OCI-LY7 (cell line): ENCODE measurements at regions not wholly inside any gene's neighbourhood (a gene's known extent, or its start where the extent isn't known, plus 50 kb on each side); places are given as distances from the start of the nearest gene placed in this dataset.

Experiments used
- BruUV-seq: library from RNA; stranded (reverse); fragments of 400-500 nt; replicated peaks from 2 replicates; lab custom pipeline; 2021; lab: Mats Ljungman, UMichigan
- CTCF ChIA-PET: fragments of 300-600 bp; sonication (Branson Sonifier 250); formaldehyde crosslinking; loops from one replicate; lab custom pipeline; 2022; ENCODE audit warnings: antibody characterized with exemption; ENCODE audit not compliant: unreplicated experiment; lab: Charles Lee
- POLR2A ChIA-PET: fragments of 300-600 bp; sonication (Branson Sonifier 250); formaldehyde crosslinking; loops from one replicate; lab custom pipeline; 2022; ENCODE audit warnings: antibody characterized with exemption; lab: Charles Lee
- DNase-seq: peaks from one replicate; pipeline ENCODE4 v3.0.0-alpha.2; 2015; ENCODE audit warnings: low spot score
- H2AFZ ChIP-seq: fragments of 200-600 bp; sonication (generic), shearing (Covaris generic); 2 replicates; pipeline ENCODE4 v1.6.1; 2014; ENCODE audit warnings: mild to moderate bottlenecking, antibody characterized with exemption, low read length, moderate library complexity
- H3K27ac ChIP-seq: fragments of 200-600 bp; sonication (generic); 2 replicates; pipeline ENCODE4 v1.5.1; 2014; ENCODE audit warnings: mixed run types, low read depth, mild to moderate bottlenecking, moderate library complexity, low read length, inconsistent platforms; ENCODE audit not compliant: poor library complexity, severe bottlenecking
- H3K36me3 ChIP-seq: fragments of 200-600 bp; sonication (generic); 2 replicates; pipeline ENCODE4 v1.6.1; 2014; ENCODE audit warnings: mild to moderate bottlenecking, antibody characterized with exemption, low read length, moderate library complexity, mixed read lengths; ENCODE audit not compliant: insufficient read depth
- H3K4me1 ChIP-seq: fragments of 200-600 bp; sonication (generic); 2 replicates; pipeline ENCODE4 v1.5.1; 2014; ENCODE audit warnings: mild to moderate bottlenecking, low read length; ENCODE audit not compliant: insufficient read depth, poor library complexity, severe bottlenecking
- H3K4me2 ChIP-seq: fragments of 200-600 bp; sonication (generic); 2 replicates; pipeline ENCODE4 v1.6.1; 2014; ENCODE audit warnings: mild to moderate bottlenecking, low read length
- H3K4me3 ChIP-seq: fragments of 200-600 bp; sonication (generic); 2 replicates; pipeline ENCODE4 v1.5.1; 2014; ENCODE audit warnings: mild to moderate bottlenecking, low read depth, low read length; ENCODE audit not compliant: poor library complexity, severe bottlenecking
- H3K79me2 ChIP-seq: fragments of 200-600 bp; sonication (generic); 2 replicates; pipeline ENCODE4 v1.6.1; 2016; ENCODE audit warnings: low read depth, mild to moderate bottlenecking, low read length, moderate library complexity, mixed read lengths; ENCODE audit not compliant: insufficient read depth
- H3K9me2 ChIP-seq: fragments of 200-600 bp; sonication (generic); 2 replicates; pipeline ENCODE4 v1.6.1; 2016; ENCODE audit warnings: mild to moderate bottlenecking, low read length, mixed read lengths; ENCODE audit not compliant: insufficient read depth
- H3K9me3 ChIP-seq: fragments of 200-600 bp; sonication (generic); 2 replicates; pipeline ENCODE4 v1.6.1; 2014; ENCODE audit warnings: mild to moderate bottlenecking, mixed run types, low read length, mixed read lengths
- H4K20me1 ChIP-seq: fragments of 200-600 bp; sonication (generic); 2 replicates; pipeline ENCODE4 v1.6.1; 2014; ENCODE audit warnings: mild to moderate bottlenecking, antibody characterized with exemption, low read length, moderate library complexity, mixed read lengths; ENCODE audit not compliant: insufficient read depth
- EZH2phosphoT487 ChIP-seq: fragments of 200-600 bp; sonication (generic); IDR thresholded peaks from 2 replicates; pipeline ENCODE4 v1.6.1; 2018; ENCODE audit warnings: low read depth, borderline replicate concordance, mild to moderate bottlenecking, mixed run types, antibody characterized with exemption, low read length, moderate library complexity, mixed read lengths
- intact Hi-C: fragments of 100-400 bp; cut with micrococcal nuclease; formaldehyde crosslinking; loops from one replicate; pipeline ENCODE4 v1.10.0; 2022; ENCODE audit not compliant: unreplicated experiment
- TF ChIP-seq, protein P1 (sequence below): fragments of 200-600 bp; sonication (generic); conservative IDR thresholded peaks from 2 replicates; pipeline ENCODE4 v1.5.1; 2014; ENCODE audit warnings: mild to moderate bottlenecking, antibody characterized with exemption, low read length, moderate library complexity, mixed read lengths

DNA sequence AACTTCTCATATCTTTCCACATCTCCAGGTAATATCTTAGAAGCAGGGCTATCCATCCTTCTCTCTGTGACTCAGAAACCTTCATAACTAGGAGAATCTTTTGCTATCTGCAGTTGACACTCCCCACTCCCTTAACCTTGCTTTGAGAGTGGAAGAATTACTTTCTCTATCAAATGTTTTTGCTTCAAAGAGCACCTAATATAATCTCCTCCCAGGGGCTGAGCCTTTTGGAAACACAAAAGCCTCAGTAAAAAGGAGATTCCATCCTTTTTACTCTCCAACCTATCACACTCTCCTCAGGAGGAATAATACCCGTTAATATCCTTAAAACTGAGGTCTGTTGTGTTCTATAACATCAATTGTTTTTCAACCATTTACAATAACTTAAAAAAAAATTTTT lies 94.9 kb upstream of the DNAJC10 start:
- TF ChIP-seq, protein P1, sequence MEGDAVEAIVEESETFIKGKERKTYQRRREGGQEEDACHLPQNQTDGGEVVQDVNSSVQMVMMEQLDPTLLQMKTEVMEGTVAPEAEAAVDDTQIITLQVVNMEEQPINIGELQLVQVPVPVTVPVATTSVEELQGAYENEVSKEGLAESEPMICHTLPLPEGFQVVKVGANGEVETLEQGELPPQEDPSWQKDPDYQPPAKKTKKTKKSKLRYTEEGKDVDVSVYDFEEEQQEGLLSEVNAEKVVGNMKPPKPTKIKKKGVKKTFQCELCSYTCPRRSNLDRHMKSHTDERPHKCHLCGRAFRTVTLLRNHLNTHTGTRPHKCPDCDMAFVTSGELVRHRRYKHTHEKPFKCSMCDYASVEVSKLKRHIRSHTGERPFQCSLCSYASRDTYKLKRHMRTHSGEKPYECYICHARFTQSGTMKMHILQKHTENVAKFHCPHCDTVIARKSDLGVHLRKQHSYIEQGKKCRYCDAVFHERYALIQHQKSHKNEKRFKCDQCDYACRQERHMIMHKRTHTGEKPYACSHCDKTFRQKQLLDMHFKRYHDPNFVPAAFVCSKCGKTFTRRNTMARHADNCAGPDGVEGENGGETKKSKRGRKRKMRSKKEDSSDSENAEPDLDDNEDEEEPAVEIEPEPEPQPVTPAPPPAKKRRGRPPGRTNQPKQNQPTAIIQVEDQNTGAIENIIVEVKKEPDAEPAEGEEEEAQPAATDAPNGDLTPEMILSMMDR = no peak
- TF ChIP-seq EZH2phosphoT487 = no peak
- CTCF ChIA-PET = no interaction called here
- POLR2A ChIA-PET = interaction anchor here (0.5 to 0.6 kb wide), 2 partner anchors 113 to 155 kb away, joined by 3 read pairs; no protein-coding TSS in a partner anchor

DNA sequence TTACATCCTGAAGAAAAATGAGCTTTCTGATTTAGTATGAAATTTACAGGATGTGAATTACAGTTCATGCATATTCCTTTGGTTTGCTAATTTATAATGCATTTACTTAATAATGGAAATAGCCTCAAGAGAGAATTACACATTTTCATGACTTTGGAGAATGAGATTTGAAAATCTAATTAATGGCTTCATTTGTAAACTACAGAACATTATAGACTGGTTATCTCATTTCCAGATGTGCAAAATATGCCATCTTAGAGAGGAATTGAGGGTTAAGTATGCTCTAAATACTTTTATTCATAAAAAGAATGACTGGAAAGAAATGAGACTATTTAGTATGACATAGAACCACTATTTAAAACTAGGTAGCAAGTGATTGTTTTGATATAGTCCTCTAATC lies 94.2 kb upstream of the DNAJC10 start:
- DNase-seq = no peak
- H3K9me2 ChIP-seq = no peaks in the 10 kb centered on the region

More for the DNA sequence above, 94.9 kb upstream of the DNAJC10 start:
- BruUV-seq = no TSS peak
- intact Hi-C loops = no loop called here
- no peak for DNase-seq
- no peaks in the 10 kb centered on the region for H3K36me3 ChIP-seq
- no peaks in the 10 kb centered on the region for H3K79me2 ChIP-seq
- no peaks in the 10 kb centered on the region for H3K4me1 ChIP-seq
- H3K9me3 ChIP-seq = no peaks in the 10 kb centered on the region
- H3K4me2 ChIP-seq = no peak overlapping the region
- no peaks in the 10 kb centered on the region for H4K20me1 ChIP-seq
- H2AFZ ChIP-seq = no peak overlapping the region
- no peak overlapping the region for H3K27ac ChIP-seq
- H3K4me3 ChIP-seq = no peak overlapping the region
- H3K9me2 ChIP-seq = no peaks in the 10 kb centered on the region

DNA sequence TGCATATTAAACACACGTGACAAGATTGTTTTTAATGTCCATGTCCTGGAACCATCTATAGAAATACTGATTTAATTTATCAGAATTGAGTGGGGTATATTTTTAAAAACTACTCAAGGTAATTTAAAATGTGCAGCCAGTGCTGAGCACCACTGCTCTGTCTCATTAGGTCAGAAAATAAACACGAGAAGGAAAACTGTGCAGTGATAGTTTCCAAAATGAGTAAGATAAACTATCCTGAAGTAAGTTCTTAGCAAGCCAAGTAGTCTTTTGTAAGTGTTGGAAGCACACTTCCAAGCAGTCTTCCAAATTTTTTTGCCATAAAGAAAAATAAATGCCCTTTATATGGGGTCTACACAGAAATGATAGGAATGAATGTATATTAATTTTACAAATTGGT lies 93.8 kb upstream of the DNAJC10 start:
- ChIA-PET CTCF (no interaction called here), POLR2A (interaction anchor here (0.6 kb wide), 1 partner anchor 363 kb away, joined by 3 read pairs; no protein-coding TSS in a partner anchor)
- H3K9me2 ChIP-seq = no peaks in the 10 kb centered on the region
- H3K36me3 ChIP-seq = no peaks in the 10 kb centered on the region
- no peak for DNase-seq
- no TSS peak for BruUV-seq
- intact Hi-C loops = no loop called here
- no peak overlapping the region for H3K4me2 ChIP-seq
- no peaks in the 10 kb centered on the region for H3K79me2 ChIP-seq
- TF ChIP-seq, protein P1 = no peak
- TF ChIP-seq EZH2phosphoT487 = no peak
- no peak overlapping the region for H3K4me3 ChIP-seq
- H3K4me1 ChIP-seq = no peaks in the 10 kb centered on the region
- no peak overlapping the region for H2AFZ ChIP-seq
- H3K27ac ChIP-seq = no peak overlapping the region
- H3K9me3 ChIP-seq = no peaks in the 10 kb centered on the region
- H4K20me1 ChIP-seq = no peaks in the 10 kb centered on the region

More for the DNA sequence above, 94.2 kb upstream of the DNAJC10 start:
- Histone ChIP-seq H3K36me3 (no peaks in the 10 kb centered on the region), H3K4me3 (no peak overlapping the region), H4K20me1 (no peaks in the 10 kb centered on the region), H2AFZ (no peak overlapping the region), H3K4me1 (no peaks in the 10 kb centered on the region), H3K79me2 (no peaks in the 10 kb centered on the region), H3K9me3 (no peaks in the 10 kb centered on the region), H3K27ac (no peak overlapping the region), H3K4me2 (no peak overlapping the region)
- ChIA-PET POLR2A (interaction anchor here (0.5 kb wide), 1 partner anchor 114 kb away, joined by 3 read pairs; no protein-coding TSS in a partner anchor), CTCF (no interaction called here)
- intact Hi-C loops = no loop called here
- no TSS peak for BruUV-seq
- TF ChIP-seq, protein P1 = no peak
- TF ChIP-seq EZH2phosphoT487 = no peak
